ENCODE measurements at regions not wholly inside any gene's neighbourhood (a gene's known extent, or its start where the extent isn't known, plus 50 kb on each side); places are given as distances from the start of the nearest gene placed in this dataset.

- TF ChIP-seq CTCF (IDR thresholded peaks at IDR 0.05), result no peak
- no peak for TF ChIP-seq POLR2A (IDR thresholded peaks at IDR 0.05)
These were observed 667.3 kb downstream of the DTWD2 start for GRCh38 chr5:118321081-118321480.

All from Peyer's patch (tissue), 4 donors.